T-helper 17 cell (primary cell): ENCODE measurements at regions not wholly inside any gene's neighbourhood (a gene's known extent, or its start where the extent isn't known, plus 50 kb on each side); places are given as distances from the start of the nearest gene placed in this dataset.
"Not testable (repeated sequence)": the region's sequence is repeated elsewhere in the genome, so short reads cannot be mapped to it uniquely, and the experiment has no call there.

ENCODE experiments used
- ATAC-seq: fragments of 150-1000 bp; cut with Tn5 transposase; 2 replicates; pipeline ENCODE4 v1.10.0; 2021; ENCODE audit warnings: mild to moderate bottlenecking, moderate library complexity
- DNase-seq, 3 donors: peaks; one replicate each; pipeline versions ENCODE4 v3.0.0 to v3.0.0-alpha.2; 2020 to 2021
- H3K9me3 ChIP-seq: one replicate; pipeline ENCODE4 v1.7.0; 2013; ENCODE audit warnings: low read length, mild to moderate bottlenecking; ENCODE audit not compliant: control insufficient read depth, poor library complexity, severe bottlenecking
- H3K27ac Mint-ChIP-seq: one replicate; pipeline ENCODE4 v1.8.0; 2022; ENCODE audit warnings: mild to moderate bottlenecking, moderate library complexity, mixed read lengths
- H3K27me3 Mint-ChIP-seq: one replicate; pipeline ENCODE4 v1.8.0; 2022; ENCODE audit warnings: mixed read lengths
- H3K36me3 Mint-ChIP-seq: one replicate; pipeline ENCODE4 v1.8.0; 2022; ENCODE audit warnings: low read depth, mixed read lengths
- H3K4me1 Mint-ChIP-seq: one replicate; pipeline ENCODE4 v1.8.0; 2022; ENCODE audit warnings: mild to moderate bottlenecking, mixed read lengths
- H3K4me3 Mint-ChIP-seq: one replicate; pipeline ENCODE4 v1.8.0; 2022; ENCODE audit warnings: mild to moderate bottlenecking, moderate library complexity, mixed read lengths

DNA sequence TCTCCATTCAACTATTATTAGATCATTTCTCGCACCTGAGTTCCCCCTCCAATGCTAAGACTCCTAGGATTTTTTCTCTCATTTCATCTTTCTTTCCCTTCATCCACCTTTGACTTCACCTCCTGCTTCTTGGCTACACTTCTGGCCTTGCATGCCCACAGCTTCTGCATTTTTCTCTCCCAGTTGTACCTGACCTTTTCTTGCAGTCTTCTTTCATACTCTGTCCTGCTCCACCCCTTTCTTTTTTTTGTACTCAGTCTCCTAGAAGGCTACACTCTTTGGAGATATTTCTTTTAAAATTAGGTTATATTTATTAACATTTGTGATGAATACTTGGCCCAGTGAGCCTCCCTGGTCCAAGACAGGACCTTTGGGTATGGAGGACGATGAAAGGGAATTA lies 190.4 kb downstream of the DEPDC1B start:
- no peaks in the 10 kb centered on the region for H3K27me3 Mint-ChIP-seq
- no peak for DNase-seq
- no peaks in the 10 kb centered on the region for H3K4me1 Mint-ChIP-seq
- H3K27ac Mint-ChIP-seq: no peak overlapping the region
- no peaks in the 10 kb centered on the region for H3K9me3 ChIP-seq
- H3K4me3 Mint-ChIP-seq: no peak overlapping the region
- no peak for ATAC-seq
- H3K36me3 Mint-ChIP-seq: no peaks in the 10 kb centered on the region

DNA sequence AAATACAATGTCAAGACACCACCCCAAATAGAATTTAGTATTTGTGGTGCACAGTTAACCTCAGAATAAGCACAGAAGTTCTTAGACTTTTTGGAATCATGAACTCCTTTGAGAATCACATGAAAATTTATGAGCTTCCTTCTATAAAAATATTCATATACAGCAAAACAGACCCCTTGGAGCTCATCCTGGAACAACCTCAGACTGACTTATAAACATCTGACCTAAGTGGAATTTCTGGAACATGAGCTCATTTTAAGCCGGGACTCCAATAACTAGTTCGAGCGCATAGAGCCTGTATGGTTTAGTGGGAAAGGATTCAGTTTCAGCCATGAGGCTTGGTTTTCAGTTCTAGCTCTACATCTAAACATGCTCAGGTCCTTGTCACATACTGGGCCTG lies 192.3 kb downstream of the DEPDC1B start:
- no peaks in the 10 kb centered on the region for H3K36me3 Mint-ChIP-seq
- no peaks in the 10 kb centered on the region for H3K4me1 Mint-ChIP-seq
- H3K27me3 Mint-ChIP-seq: no peaks in the 10 kb centered on the region
- H3K9me3 ChIP-seq: no peaks in the 10 kb centered on the region
- DNase-seq (no peak), ATAC-seq (no peak)
- H3K4me3 Mint-ChIP-seq: no peak overlapping the region
- H3K27ac Mint-ChIP-seq: no peak overlapping the region

DNA sequence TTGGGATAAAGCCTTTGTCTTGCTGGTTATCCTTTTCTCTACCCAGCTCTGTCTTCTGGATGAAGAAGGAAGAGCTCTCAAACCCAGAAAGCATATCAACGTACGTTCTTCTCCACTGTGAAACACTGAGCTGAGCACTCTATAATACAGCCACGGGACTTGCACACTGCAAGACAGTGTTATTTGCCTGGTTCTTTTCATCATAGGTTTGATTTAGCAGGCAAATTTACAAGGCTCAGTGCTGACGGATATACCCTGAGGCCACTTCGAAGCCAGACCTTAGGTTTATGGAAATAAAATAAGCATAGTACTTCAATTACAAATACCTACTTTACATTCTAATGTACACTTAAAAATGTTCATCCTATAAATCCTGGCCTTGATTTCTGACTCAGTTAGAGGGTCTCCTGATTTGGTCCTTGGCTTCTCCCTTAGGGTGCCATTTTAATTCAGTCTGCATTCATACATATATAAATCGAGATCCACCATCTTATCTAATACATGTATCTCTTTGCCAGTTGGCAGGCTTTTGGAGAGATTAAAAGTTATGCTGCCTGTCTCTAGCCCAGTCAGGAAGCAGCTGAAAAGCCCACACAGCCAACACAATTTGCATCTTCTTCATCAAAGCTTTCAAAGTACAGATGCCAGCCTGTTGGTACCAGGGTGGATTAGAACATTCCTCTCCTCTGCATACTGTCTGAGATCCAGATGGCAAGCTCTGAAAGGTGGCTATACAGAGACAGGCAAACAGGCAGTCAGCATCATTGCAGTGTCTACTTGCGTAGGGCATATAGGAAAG lies 194.4 kb downstream of the DEPDC1B start:
- DNase-seq (no peak), ATAC-seq (no peak)
- Mint-ChIP-seq H3K4me1 (no peaks in the 10 kb centered on the region), H3K27ac (no peak overlapping the region), H3K36me3 (no peaks in the 10 kb centered on the region), H3K27me3 (no peaks in the 10 kb centered on the region), H3K4me3 (no peak overlapping the region)
- H3K9me3 ChIP-seq: no peaks in the 10 kb centered on the region

DNA sequence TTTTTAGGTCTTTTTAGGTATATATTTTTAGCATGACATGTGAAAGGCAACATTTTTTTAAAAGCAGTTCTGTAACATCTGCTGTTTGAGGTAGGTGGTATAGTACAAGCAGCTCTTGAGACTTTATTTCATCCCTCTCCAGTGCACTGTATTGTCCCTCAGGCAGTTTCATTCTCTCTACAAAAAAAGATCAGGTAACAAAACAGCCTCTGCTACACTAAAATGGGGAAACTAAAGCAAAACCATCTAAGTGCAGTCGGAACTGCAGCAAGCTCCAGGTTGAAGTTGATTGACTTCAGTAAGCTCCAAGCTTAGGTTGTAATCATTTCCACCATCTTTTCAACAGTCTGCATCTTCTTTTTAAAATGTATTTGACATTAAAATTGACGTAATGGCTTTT lies 195.6 kb downstream of the DEPDC1B start:
- Mint-ChIP-seq H3K4me1 (no peaks in the 10 kb centered on the region), H3K27me3 (no peaks in the 10 kb centered on the region), H3K4me3 (no peak overlapping the region), H3K36me3 (no peaks in the 10 kb centered on the region), H3K27ac (no peak overlapping the region)
- DNase-seq (no peak), ATAC-seq (no peak)
- H3K9me3 ChIP-seq: no peaks in the 10 kb centered on the region

- no peak overlapping the region for H3K4me3 Mint-ChIP-seq
- DNase-seq (no peak), ATAC-seq (no peak)
- no peaks in the 10 kb centered on the region for H3K36me3 Mint-ChIP-seq
- no peaks in the 10 kb centered on the region for H3K9me3 ChIP-seq
- no peaks in the 10 kb centered on the region for H3K27me3 Mint-ChIP-seq
- H3K4me1 Mint-ChIP-seq: no peaks in the 10 kb centered on the region
- H3K27ac Mint-ChIP-seq: no peak overlapping the region
Measured at GRCh38 chr5:60503771-60504170, 196.2 kb downstream of the DEPDC1B start.

- H3K9me3 ChIP-seq: no peaks in the 10 kb centered on the region
- Mint-ChIP-seq H3K4me1 (no peaks in the 10 kb centered on the region), H3K27me3 (no peaks in the 10 kb centered on the region), H3K36me3 (no peaks in the 10 kb centered on the region), H3K27ac (no peak overlapping the region), H3K4me3 (no peak overlapping the region)
- DNase-seq (no peak), ATAC-seq (no peak)
Measured at GRCh38 chr5:60497706-60498500, 202.1 kb downstream of the DEPDC1B start.

- DNase-seq (no peak), ATAC-seq (no peak)
- no peak overlapping the region for H3K27ac Mint-ChIP-seq
- no peaks in the 10 kb centered on the region for H3K9me3 ChIP-seq
- H3K4me3 Mint-ChIP-seq: no peak overlapping the region
- H3K27me3 Mint-ChIP-seq: no peaks in the 10 kb centered on the region
- no peaks in the 10 kb centered on the region for H3K4me1 Mint-ChIP-seq
- no peaks in the 10 kb centered on the region for H3K36me3 Mint-ChIP-seq
Measured at GRCh38 chr5:60495644-60496520, 204.1 kb downstream of the DEPDC1B start.

GRCh38 chr5:60494635-60495034 lies 205.3 kb downstream of the DEPDC1B start:
- DNase-seq (no peak), ATAC-seq (no peak)
- H3K9me3 ChIP-seq: no peaks in the 10 kb centered on the region
- H3K4me3 Mint-ChIP-seq: no peak overlapping the region
- H3K27me3 Mint-ChIP-seq: no peaks in the 10 kb centered on the region
- no peak overlapping the region for H3K27ac Mint-ChIP-seq
- H3K4me1 Mint-ChIP-seq: no peaks in the 10 kb centered on the region
- no peaks in the 10 kb centered on the region for H3K36me3 Mint-ChIP-seq

- H3K4me3 Mint-ChIP-seq: no peak overlapping the region
- DNase-seq: no peak
- H3K9me3 ChIP-seq: no peaks in the 10 kb centered on the region
- H3K27me3 Mint-ChIP-seq: no peaks in the 10 kb centered on the region
- no peaks in the 10 kb centered on the region for H3K4me1 Mint-ChIP-seq
- H3K36me3 Mint-ChIP-seq: no peaks in the 10 kb centered on the region
- no peak overlapping the region for H3K27ac Mint-ChIP-seq
- ATAC-seq: no peak
Measured at GRCh38 chr5:60494144-60494543, 205.8 kb downstream of the DEPDC1B start.

GRCh38 chr5:60493372-60493771 lies 206.6 kb downstream of the DEPDC1B start:
- H3K36me3 Mint-ChIP-seq: no peaks in the 10 kb centered on the region

GRCh38 chr5:60492958-60493357 lies 207.0 kb downstream of the DEPDC1B start:
- Mint-ChIP-seq H3K4me1 (no peaks in the 10 kb centered on the region), H3K4me3 (no peak overlapping the region), H3K27me3 (no peaks in the 10 kb centered on the region), H3K27ac (no peak overlapping the region), H3K36me3 (no peaks in the 10 kb centered on the region)
- ATAC-seq (no peak), DNase-seq (no peak)
- no peaks in the 10 kb centered on the region for H3K9me3 ChIP-seq

More at GRCh38 chr5:60493372-60493771, 206.6 kb downstream of the DEPDC1B start:
- Mint-ChIP-seq H3K4me3 (no peak overlapping the region), H3K27ac (no peak overlapping the region), H3K27me3 (no peaks in the 10 kb centered on the region), H3K4me1 (no peaks in the 10 kb centered on the region)
- DNase-seq (no peak), ATAC-seq (no peak)
- no peaks in the 10 kb centered on the region for H3K9me3 ChIP-seq

DNA sequence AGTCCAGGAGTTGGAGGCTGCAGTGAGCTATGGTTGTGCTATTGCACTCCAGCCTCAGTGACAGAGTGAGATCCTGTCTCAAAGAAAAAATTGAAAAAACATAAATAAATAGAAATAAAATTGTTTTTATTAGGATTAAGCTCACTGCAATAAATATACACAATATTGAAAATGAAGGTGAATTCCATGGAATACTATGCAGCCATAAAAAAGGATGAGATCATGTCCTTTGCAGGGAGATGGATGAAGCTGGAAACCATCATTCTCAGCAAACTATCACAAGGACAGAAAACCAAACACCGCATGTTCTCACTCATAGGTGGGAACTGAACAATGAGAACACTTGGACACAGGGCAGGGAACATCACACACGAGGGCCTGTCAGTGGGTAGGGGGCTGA lies 207.6 kb downstream of the DEPDC1B start:
- not testable (repeated sequence) for H3K36me3 Mint-ChIP-seq, H3K9me3 ChIP-seq, H3K27me3 Mint-ChIP-seq, DNase-seq, H3K4me3 Mint-ChIP-seq, ATAC-seq, H3K4me1 Mint-ChIP-seq, H3K27ac Mint-ChIP-seq

GRCh38 chr5:60490597-60491166 lies 209.3 kb downstream of the DEPDC1B start:
- Mint-ChIP-seq H3K27me3 (no peaks in the 10 kb centered on the region), H3K4me3 (no peak overlapping the region), H3K4me1 (no peaks in the 10 kb centered on the region), H3K27ac (no peak overlapping the region), H3K36me3 (no peaks in the 10 kb centered on the region)
- H3K9me3 ChIP-seq: no peaks in the 10 kb centered on the region
- ATAC-seq: no peak
- no peak for DNase-seq
